Naive B cell (primary cell): ENCODE measurements at regions not wholly inside any gene's neighbourhood (a gene's known extent, or its start where the extent isn't known, plus 50 kb on each side); places are given as distances from the start of the nearest gene placed in this dataset.
"Not testable (repeated sequence)": the region's sequence is repeated elsewhere in the genome, so short reads cannot be mapped to it uniquely, and the experiment has no call there.

Experiments
- ATAC-seq, 2 donors: fragments of 150-1000 bp; cut with Tn5 transposase; 2 replicates each; pipeline ENCODE4 v1.10.0; 2021; ENCODE audit warnings: low read depth in 2 of 2, mild to moderate bottlenecking in 2 of 2, moderate library complexity in 2 of 2
- DNase-seq: peaks from one replicate; pipeline ENCODE4 v3.0.0; 2022
- H3K27ac Mint-ChIP-seq, 6 donors: one replicate each; pipeline ENCODE4 v1.8.0; 2020 to 2022; ENCODE audit warnings: mild to moderate bottlenecking in 6 of 6, mixed read lengths in 6 of 6, moderate library complexity in 5 of 6, inconsistent platforms in 2 of 6
- H3K27me3 Mint-ChIP-seq, 3 donors: one replicate each; pipeline ENCODE4 v1.8.0; 2021 to 2022; ENCODE audit warnings: mixed read lengths in 3 of 3, mild to moderate bottlenecking in 1 of 3
- H3K36me3 Mint-ChIP-seq, 2 donors: one replicate each; pipeline ENCODE4 v1.8.0; 2020 to 2022; ENCODE audit warnings: mixed read lengths in 2 of 2, inconsistent platforms in 1 of 2, mild to moderate bottlenecking in 1 of 2
- H3K4me1 Mint-ChIP-seq, 3 donors: one replicate each; pipeline ENCODE4 v1.8.0; 2020 to 2022; ENCODE audit warnings: mixed read lengths in 3 of 3, inconsistent platforms in 1 of 3, mild to moderate bottlenecking in 1 of 3, moderate library complexity in 1 of 3
- H3K4me3 Mint-ChIP-seq, 8 donors: one replicate each; pipeline ENCODE4 v1.8.0; 2020 to 2022; ENCODE audit warnings: mild to moderate bottlenecking in 8 of 8, mixed read lengths in 8 of 8, moderate library complexity in 8 of 8, inconsistent platforms in 2 of 8
- H3K9me3 Mint-ChIP-seq, 7 donors: one replicate each; pipeline ENCODE4 v1.8.0; 2020 to 2022; ENCODE audit warnings: mixed read lengths in 7 of 7, mild to moderate bottlenecking in 5 of 7, inconsistent platforms in 2 of 7, moderate library complexity in 1 of 7

DNA sequence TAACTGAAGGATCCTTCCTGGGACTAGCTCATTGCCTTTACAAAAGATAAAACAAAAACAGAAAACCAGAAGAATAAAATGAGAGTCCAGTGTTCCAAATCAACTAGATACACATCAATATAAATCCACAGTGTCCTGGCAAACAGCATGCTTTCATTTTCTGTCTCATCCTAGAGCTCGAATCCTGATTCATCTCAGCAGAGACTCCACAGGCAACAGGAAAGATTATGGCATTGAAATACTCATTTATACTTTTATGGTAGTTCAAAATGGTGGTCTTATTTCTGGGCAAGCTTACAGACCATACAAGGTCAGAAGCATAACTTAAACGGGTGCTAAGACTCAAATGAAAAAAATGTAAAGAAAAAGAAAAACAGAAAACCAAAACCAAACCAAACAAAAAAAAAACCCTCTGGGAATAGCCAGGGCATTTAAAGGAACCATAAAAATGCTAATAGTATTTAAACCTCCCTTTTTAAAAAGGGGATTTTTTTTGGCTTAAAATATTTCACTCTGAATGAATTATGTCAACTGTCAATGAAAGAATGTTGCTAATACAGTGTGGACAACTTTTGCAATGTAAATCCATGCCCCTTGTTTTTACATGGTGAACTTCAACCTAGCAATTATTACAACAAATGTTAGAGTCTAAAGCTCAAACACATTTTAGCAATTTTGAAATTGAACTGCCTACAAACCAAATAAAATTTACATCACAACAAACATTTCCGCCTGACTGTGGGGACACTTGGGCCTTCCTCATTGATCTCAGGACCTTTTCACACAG is 57.9 kb downstream of the GPR101 start:
- Mint-ChIP-seq H3K4me1 (no peaks in the 10 kb centered on the region), H3K9me3 (peaks cover 5 to 16% (median 10%) of the 10 kb centered on the region in 7 donors), H3K36me3 (peaks cover 0 to 8% of the 10 kb centered on the region in 2 donors), H3K27me3 (no peaks in the 10 kb centered on the region), H3K4me3 (peak overlapping the region in 1 of 8 donors; percentile 70), H3K27ac (peak overlapping the region in 1 of 6 donors; percentile 22)
- DNase-seq (no peak), ATAC-seq (no peak)

DNA sequence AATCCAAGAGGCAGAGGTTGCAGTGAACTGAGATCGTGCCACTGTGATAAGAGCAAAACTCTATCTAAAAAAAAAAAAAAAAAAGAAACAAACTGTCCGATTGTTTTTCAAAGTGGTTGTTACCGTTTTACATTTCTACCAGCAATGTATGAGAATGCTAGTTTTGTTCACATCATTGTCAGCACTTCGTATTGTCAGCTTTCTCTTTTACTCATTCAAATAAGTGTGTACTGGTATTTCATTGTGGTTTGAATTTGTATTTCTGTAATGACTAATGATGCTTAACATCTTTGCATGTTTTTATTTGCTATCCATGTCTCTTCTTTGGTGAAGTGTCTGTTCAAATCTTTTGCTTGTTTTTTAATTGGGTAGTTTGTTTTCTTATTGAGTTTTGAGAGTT is 65.8 kb downstream of the GPR101 start:
- Mint-ChIP-seq H3K9me3 (no peaks in the 10 kb centered on the region), H3K27me3 (no peaks in the 10 kb centered on the region), H3K4me1 (no peaks in the 10 kb centered on the region), H3K36me3 (no peaks in the 10 kb centered on the region), H3K27ac (no peak overlapping the region), H3K4me3 (no peak overlapping the region)
- DNase-seq: no peak
- ATAC-seq: no peak

DNA sequence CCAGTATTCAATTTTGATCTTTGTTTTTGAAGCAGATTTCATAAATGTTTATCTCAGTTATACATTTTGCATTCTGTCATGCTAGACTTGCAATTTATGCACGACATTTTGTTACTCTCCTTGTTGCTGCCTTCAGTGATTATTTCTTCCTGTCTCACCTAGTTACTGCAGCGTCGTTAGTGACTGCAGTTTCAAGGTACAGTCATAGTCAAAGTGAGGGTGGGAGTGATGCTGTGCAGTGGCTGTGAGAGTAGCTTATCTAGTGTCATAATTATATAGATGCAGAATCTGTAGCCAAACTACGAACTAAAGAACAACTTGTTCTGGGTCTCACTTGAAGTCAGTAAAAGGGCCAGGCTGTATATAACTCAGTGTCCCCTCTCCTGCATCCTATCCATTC is 69.8 kb downstream of the GPR101 start:
- Mint-ChIP-seq H3K9me3 (peaks cover 0 to 2% (median 0%) of the 10 kb centered on the region in 7 donors), H3K27me3 (no peaks in the 10 kb centered on the region), H3K4me1 (peaks cover 0 to 6% (median 0%) of the 10 kb centered on the region in 3 donors), H3K4me3 (no peak overlapping the region), H3K36me3 (no peaks in the 10 kb centered on the region), H3K27ac (peak overlapping the region in 1 of 6 donors; percentile 34)
- ATAC-seq: no peak
- no peak for DNase-seq

DNA sequence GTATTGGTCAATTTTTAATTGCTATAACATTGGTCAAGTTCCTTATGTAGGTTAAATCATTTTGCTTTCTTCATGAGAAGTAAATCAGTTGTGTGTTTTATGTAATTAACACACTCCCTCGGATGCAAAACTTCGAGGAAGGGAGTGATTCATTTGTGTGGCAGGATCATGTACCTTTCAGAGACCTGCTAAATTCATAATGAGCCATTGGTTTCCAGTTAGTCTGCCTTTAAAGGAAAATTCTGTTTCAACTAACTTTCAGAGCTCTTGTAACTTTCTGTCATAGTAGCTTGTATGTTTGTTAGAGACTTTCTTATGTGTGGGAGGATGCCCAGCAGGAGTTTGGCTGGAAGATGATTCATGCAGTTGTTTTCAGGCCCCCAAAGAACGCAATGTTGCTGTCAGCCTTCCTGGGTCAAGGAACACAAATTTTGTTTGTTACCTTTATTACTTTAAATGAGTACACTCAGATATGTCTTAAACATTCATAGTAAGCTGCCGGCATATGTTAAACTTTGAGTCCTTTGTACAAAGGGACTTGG is 72.1 kb downstream of the GPR101 start:
- Mint-ChIP-seq H3K27me3 (no peaks in the 10 kb centered on the region), H3K9me3 (peaks cover 0 to 2% (median 0%) of the 10 kb centered on the region in 7 donors), H3K4me3 (no peak overlapping the region), H3K4me1 (peaks cover 0 to 6% (median 0%) of the 10 kb centered on the region in 3 donors), H3K36me3 (no peaks in the 10 kb centered on the region), H3K27ac (no peak overlapping the region)
- no peak for ATAC-seq
- no peak for DNase-seq

DNA sequence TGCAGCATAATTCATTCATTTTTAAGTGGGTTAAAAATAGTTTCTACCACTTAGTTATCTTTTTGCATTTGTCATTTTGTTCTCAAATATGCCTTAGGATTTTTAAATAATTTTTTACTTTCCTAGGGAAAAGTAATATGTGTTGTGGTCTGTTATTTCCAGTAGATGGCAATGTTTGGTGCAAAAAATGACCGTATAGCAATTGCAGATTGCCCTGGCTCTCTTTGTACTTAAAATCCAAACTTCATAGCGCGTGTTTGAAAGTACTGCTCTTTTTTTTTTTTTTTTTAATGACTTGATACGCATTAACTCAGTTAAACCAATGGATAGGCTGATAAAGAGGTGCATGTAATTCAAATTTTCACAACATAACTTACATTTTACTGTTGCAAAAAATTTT is 74.4 kb upstream of the RBMX start:
- ATAC-seq (no peak), DNase-seq (no peak)
- Mint-ChIP-seq H3K9me3 (no peaks in the 10 kb centered on the region), H3K27me3 (no peaks in the 10 kb centered on the region), H3K36me3 (no peaks in the 10 kb centered on the region), H3K4me1 (no peaks in the 10 kb centered on the region), H3K4me3 (no peak overlapping the region), H3K27ac (no peak overlapping the region)

DNA sequence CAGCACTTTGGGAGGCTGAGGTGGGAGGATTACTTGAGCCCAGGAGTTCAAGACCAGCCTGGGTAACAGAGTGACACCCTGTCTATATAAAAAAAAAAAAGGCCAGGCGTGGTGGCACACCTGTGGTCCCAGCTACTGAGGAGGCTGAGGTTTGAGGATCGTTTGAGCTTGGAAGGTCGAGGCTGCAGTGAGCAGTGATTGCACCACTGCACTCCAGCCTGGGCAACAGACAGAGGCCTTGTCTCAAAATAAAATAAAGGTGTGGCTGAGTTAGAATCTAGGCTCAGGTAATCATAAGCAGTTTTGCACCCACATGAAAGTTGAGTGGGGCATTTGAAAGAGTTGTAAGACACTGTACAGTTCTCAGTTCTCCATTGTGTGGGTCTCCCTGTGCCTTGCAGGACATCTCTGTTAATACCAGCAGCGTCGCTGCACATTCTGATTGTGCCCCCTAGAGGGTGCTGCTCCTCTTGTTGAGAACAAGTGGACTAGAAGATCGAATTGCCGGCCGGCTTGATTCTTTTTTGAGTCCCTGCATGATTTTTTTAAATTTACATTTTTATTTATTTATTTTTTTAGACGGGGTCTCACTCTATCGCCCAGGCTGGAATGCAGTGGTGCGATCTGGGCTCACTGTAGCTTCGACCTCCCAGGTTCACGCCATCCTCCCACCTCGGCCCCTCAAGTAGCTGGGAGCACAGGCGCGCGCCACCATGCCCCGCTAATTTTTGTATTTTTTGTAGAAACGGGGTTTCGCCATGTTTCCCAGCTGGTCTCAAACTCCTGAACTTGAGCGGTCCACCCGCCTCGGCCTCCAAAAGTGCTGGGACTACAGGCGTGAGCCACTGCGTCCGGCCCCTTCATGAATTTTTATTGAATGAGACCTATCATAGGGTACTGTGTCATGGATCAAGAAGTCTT is 73.6 kb upstream of the RBMX start:
- H3K27me3 Mint-ChIP-seq: no peaks in the 10 kb centered on the region
- DNase-seq (peak; percentile 18), ATAC-seq (peak; percentile 61 to 67)
- H3K27ac Mint-ChIP-seq: no peak overlapping the region
- H3K36me3 Mint-ChIP-seq: no peaks in the 10 kb centered on the region
- H3K9me3 Mint-ChIP-seq: no peaks in the 10 kb centered on the region
- no peak overlapping the region for H3K4me3 Mint-ChIP-seq
- no peaks in the 10 kb centered on the region for H3K4me1 Mint-ChIP-seq

DNA sequence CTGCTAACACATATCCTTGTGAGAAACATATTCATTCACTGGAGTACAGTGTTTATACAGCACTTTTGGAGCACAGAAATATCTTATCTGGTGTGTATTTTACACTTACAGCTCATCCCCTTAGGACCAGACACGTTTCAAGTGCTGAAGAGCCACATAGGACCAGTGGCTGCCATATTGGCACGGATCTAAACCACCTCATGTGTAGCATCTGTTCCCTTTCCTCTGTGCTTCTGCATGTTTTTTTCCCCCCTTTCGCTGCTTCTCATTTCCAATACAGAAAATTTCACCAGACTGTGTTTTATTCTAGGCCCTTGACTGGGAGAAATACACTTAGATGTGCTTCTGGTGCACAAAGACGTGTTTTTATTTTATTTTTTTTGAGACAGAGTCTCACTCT is 69.7 kb upstream of the RBMX start:
- ATAC-seq (no peak), DNase-seq (no peak)
- H3K4me3 Mint-ChIP-seq: no peak overlapping the region
- H3K36me3 Mint-ChIP-seq: no peaks in the 10 kb centered on the region
- no peaks in the 10 kb centered on the region for H3K4me1 Mint-ChIP-seq
- no peak overlapping the region for H3K27ac Mint-ChIP-seq
- H3K27me3 Mint-ChIP-seq: no peaks in the 10 kb centered on the region
- H3K9me3 Mint-ChIP-seq: no peaks in the 10 kb centered on the region

DNA sequence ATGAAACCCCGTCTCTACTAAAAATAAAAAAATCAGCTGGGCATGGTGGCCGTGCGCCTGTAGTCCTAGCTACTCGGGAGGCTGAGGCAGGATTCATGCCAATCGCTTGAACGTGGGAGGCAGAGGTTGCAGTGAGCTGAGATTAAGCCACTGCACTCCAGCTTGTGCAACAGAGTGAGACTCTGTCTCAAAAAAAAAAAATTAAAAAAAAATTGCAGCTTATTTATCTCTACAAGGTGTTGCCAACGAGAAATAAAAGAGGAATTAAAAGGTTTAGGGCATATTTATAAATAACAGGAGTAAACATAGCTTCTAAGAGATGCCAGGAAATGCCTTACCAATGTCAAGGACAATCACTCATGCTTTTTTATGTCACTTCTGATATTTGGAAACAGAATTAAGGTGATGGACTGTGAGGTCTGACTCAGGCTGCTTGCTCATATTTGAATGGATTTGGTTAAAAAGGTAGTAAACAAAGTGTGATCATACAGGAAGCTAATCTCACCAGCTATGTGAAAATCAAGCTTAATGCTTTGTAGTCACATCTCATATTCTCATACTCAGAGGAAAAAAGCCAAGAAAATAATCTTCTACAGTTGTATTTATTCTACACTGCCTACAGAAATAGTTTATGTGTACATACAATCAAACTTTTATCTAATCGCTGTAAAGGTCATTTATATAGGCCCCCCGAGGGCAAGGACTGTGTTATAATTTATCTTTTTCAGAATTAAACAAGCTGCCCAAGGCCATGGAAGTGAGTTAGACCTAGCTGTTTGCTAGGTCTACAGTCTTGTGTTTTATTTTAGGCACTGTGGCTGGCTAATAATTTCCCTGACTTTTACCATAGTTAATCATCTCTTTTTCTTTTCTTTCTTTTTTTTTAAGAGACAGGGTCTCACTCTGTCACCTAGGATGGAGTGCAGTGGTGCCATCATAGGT is 61.1 kb upstream of the RBMX start:
- ATAC-seq (no peak), DNase-seq (no peak)
- Mint-ChIP-seq H3K27ac (no peak overlapping the region), H3K4me3 (no peak overlapping the region), H3K9me3 (peaks cover 0 to 1% (median 0%) of the 10 kb centered on the region in 7 donors), H3K27me3 (no peaks in the 10 kb centered on the region), H3K4me1 (no peaks in the 10 kb centered on the region), H3K36me3 (peaks cover 4 to 7% of the 10 kb centered on the region in 2 donors)

DNA sequence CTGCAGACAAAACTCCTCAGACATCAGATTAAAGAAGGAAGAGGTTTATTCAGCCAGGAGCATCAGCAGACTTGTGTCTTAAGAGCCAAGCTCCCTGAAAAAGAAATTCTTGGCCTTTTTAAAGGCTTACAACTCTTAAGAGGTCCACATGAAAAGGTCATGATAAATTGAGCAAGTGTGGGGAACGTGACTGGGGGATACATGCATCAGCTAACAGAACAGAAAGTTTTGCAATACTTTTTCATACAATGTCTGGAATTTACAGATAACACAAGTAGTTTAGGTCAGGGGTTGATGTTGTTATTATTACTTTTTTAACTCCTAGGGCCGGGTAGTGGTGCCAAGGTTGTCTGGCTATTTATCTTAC is 55.6 kb upstream of the RBMX start:
- peaks cover 0 to 2% (median 0%) of the 10 kb centered on the region in 7 donors for H3K9me3 Mint-ChIP-seq
- peak overlapping the region in 1 of 6 donors; percentile 59 for H3K27ac Mint-ChIP-seq
- peaks cover 1 to 4% of the 10 kb centered on the region in 2 donors for H3K36me3 Mint-ChIP-seq
- peaks cover 0 to 5% (median 0%) of the 10 kb centered on the region in 3 donors for H3K4me1 Mint-ChIP-seq
- no peaks in the 10 kb centered on the region for H3K27me3 Mint-ChIP-seq
- DNase-seq (no peak), ATAC-seq (no peak)
- H3K4me3 Mint-ChIP-seq: no peak overlapping the region

DNA sequence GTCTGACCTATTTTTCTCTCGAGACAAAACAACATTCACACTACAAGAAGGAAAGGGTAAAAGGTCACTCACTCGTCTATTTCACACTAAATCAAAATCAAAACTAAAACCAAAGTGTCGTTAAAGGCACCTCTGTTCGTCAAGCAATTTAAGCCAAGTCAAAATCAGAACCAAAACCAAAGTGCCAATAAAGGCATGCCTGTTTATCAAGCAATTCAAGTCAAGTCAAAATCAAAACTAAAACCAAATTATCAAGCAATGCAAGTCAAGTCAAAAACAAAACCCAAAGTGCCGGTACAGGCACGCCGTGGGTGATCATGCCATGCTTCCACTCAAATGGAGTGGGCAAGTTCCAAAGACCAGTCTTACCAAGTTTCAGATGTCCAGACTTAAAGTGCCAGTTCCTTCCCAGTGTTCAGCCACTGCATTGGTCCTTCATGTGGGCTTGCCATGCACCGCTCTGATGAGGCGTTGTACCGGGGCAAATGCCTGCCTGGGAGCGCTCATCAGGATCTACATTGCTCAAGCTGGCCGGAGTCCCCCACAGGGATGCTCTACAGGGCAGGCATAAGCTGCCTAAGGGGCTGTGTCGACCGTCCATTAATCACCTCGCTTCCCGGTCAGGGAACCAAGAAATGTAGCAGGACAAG is 55.1 kb upstream of the RBMX start:
- not testable (repeated sequence) for H3K4me1 Mint-ChIP-seq, DNase-seq, H3K9me3 Mint-ChIP-seq, ATAC-seq, H3K36me3 Mint-ChIP-seq, H3K27me3 Mint-ChIP-seq
- Mint-ChIP-seq H3K4me3 (peak overlapping the region in 2 of 8 donors; percentile 4 to 27), H3K27ac (peak overlapping the region in 2 of 6 donors; percentile 26 to 59)

DNA sequence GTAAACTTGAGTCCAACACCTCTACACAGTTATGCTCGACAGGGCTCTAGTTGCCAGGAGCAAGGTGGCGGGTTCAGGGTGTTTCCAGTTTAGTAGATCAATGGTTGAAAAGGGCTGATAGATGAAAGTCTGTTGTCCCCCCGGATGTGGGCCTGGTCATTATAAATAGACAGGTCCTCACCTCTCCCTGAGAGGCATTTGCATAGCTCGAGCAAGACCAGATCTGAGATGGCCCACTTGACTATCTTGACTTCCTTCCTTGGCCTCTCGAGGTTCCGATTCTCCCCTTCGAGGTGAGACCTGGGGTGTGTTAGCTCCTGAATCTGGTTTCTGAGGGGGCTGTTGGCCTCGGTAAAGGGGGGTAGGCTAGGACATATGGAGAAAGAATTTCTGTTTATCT is 54.1 kb upstream of the RBMX start:
- H3K9me3 Mint-ChIP-seq, DNase-seq, H3K4me1 Mint-ChIP-seq, H3K27me3 Mint-ChIP-seq, H3K27ac Mint-ChIP-seq, ATAC-seq, H3K4me3 Mint-ChIP-seq, H3K36me3 Mint-ChIP-seq: not testable (repeated sequence)

DNA sequence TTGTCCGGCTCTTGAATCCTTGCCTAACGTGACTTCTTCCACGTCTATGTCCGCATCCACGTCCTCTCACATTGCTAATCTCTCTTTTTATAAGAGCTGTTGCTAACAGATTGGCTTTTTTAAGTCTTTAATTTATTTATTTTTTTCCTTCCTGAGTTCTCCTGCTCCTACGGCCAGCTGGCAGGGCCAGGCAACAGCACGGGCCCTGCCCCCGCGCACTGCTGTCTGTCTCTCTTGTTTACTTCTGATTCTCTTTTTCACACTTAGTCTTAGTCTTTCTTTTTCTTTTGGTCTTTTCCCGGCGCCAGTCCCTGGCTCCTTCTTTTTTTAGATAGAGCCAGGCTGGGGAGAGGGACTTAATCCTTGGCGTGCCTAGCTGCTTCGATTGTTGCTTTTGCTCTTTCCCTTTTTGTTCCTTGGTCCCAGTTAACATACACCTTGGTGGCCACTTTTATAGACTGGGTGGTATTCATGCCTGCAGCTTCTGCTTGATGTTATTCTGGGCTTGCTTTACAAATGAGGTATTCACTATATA is 53.2 kb upstream of the RBMX start:
- H3K27ac Mint-ChIP-seq: no peak overlapping the region
- ATAC-seq: no peak
- peaks cover 0 to 6% of the 10 kb centered on the region in 2 donors for H3K36me3 Mint-ChIP-seq
- H3K9me3 Mint-ChIP-seq: peaks cover 0 to 7% (median 2%) of the 10 kb centered on the region in 7 donors
- no peaks in the 10 kb centered on the region for H3K27me3 Mint-ChIP-seq
- no peak for DNase-seq
- no peak overlapping the region for H3K4me3 Mint-ChIP-seq
- peaks cover 0 to 5% (median 0%) of the 10 kb centered on the region in 3 donors for H3K4me1 Mint-ChIP-seq
